Glutamatergic neuron (in vitro differentiated cells): ENCODE measurements at regions not wholly inside any gene's neighbourhood (a gene's known extent, or its start where the extent isn't known, plus 50 kb on each side); places are given as distances from the start of the nearest gene placed in this dataset.

Source experiments
- DNase-seq: peaks from one replicate; pipeline ENCODE4 v3.0.0; 2022
- H3K27ac Mint-ChIP-seq: one replicate; pipeline ENCODE4 v1.8.0; 2020; ENCODE audit warnings: mild to moderate bottlenecking, mixed read lengths, inconsistent platforms; ENCODE audit not compliant: unreplicated experiment
- H3K27me3 Mint-ChIP-seq: one replicate; pipeline ENCODE4 v1.8.0; 2020; ENCODE audit warnings: mild to moderate bottlenecking, moderate library complexity, mixed read lengths, inconsistent platforms; ENCODE audit not compliant: unreplicated experiment
- H3K36me3 Mint-ChIP-seq: one replicate; pipeline ENCODE4 v1.8.0; 2020; ENCODE audit warnings: mild to moderate bottlenecking, mixed read lengths, inconsistent platforms; ENCODE audit not compliant: unreplicated experiment
- H3K4me1 Mint-ChIP-seq: one replicate; pipeline ENCODE4 v1.8.0; 2020; ENCODE audit warnings: mild to moderate bottlenecking, low read depth, mixed read lengths, inconsistent platforms; ENCODE audit not compliant: unreplicated experiment
- H3K4me3 Mint-ChIP-seq: one replicate; pipeline ENCODE4 v1.8.0; 2020; ENCODE audit warnings: mild to moderate bottlenecking, mixed read lengths, inconsistent platforms; ENCODE audit not compliant: unreplicated experiment
- H3K9me3 Mint-ChIP-seq: one replicate; pipeline ENCODE4 v1.8.0; 2020; ENCODE audit warnings: mild to moderate bottlenecking, moderate library complexity, mixed read lengths, inconsistent platforms; ENCODE audit not compliant: unreplicated experiment
- CTCF ChIP-seq: fragments of 200-600 bp; sonication (generic); IDR thresholded peaks from one replicate; pipeline ENCODE4 v1.5.0; 2021; ENCODE audit not compliant: partially characterized antibody, unreplicated experiment

GRCh38 chr9:23587433-23587832 is 238.6 kb downstream of the ELAVL2 start:
- H3K27me3 Mint-ChIP-seq, result peaks cover 2% of the 10 kb centered on the region
- no peak overlapping the region for H3K27ac Mint-ChIP-seq
- peaks cover 3% of the 10 kb centered on the region for H3K9me3 Mint-ChIP-seq
- H3K4me1 Mint-ChIP-seq, result peaks cover 13% of the 10 kb centered on the region
- peaks cover 1% of the 10 kb centered on the region for H3K36me3 Mint-ChIP-seq
- no peak overlapping the region for H3K4me3 Mint-ChIP-seq
- no peak for TF ChIP-seq CTCF
- DNase-seq, result no peak

GRCh38 chr9:23587903-23588302 is 238.1 kb downstream of the ELAVL2 start:
- peaks cover 13% of the 10 kb centered on the region for H3K4me1 Mint-ChIP-seq
- peaks cover 2% of the 10 kb centered on the region for H3K27me3 Mint-ChIP-seq
- no peak overlapping the region for H3K27ac Mint-ChIP-seq
- H3K4me3 Mint-ChIP-seq, result no peak overlapping the region
- peaks cover 3% of the 10 kb centered on the region for H3K9me3 Mint-ChIP-seq
- TF ChIP-seq CTCF, result no peak
- no peaks in the 10 kb centered on the region for H3K36me3 Mint-ChIP-seq
- DNase-seq, result no peak

GRCh38 chr9:23590276-23591000 is 235.6 kb downstream of the ELAVL2 start:
- no peak overlapping the region for H3K27ac Mint-ChIP-seq

GRCh38 chr9:23594421-23594820 is 231.6 kb downstream of the ELAVL2 start:
- no peak for DNase-seq
- H3K4me3 Mint-ChIP-seq, result no peak overlapping the region
- H3K27me3 Mint-ChIP-seq, result peaks cover 2% of the 10 kb centered on the region
- peaks cover 3% of the 10 kb centered on the region for H3K4me1 Mint-ChIP-seq
- no peak for TF ChIP-seq CTCF
- H3K27ac Mint-ChIP-seq, result no peak overlapping the region
- H3K36me3 Mint-ChIP-seq, result no peaks in the 10 kb centered on the region
- peaks cover 1% of the 10 kb centered on the region for H3K9me3 Mint-ChIP-seq

More at GRCh38 chr9:23590276-23591000, 235.6 kb downstream of the ELAVL2 start:
- Mint-ChIP-seq H3K27me3 (peaks cover 2% of the 10 kb centered on the region), H3K4me3 (no peak overlapping the region), H3K9me3 (peaks cover 3% of the 10 kb centered on the region), H3K36me3 (no peaks in the 10 kb centered on the region), H3K4me1 (peaks cover 12% of the 10 kb centered on the region)
- no peak for TF ChIP-seq CTCF
- DNase-seq, result no peak

GRCh38 chr9:23596913-23597634 is 229.0 kb downstream of the ELAVL2 start:
- Mint-ChIP-seq H3K36me3 (no peaks in the 10 kb centered on the region), H3K27me3 (peaks cover 2% of the 10 kb centered on the region), H3K9me3 (peaks cover 10% of the 10 kb centered on the region), H3K4me1 (peaks cover 3% of the 10 kb centered on the region), H3K4me3 (no peak overlapping the region), H3K27ac (peak overlapping the region; percentile 40)
- no peak for DNase-seq
- no peak for TF ChIP-seq CTCF
